ENCODE measurements at regions not wholly inside any gene's neighbourhood (a gene's known extent, or its start where the extent isn't known, plus 50 kb on each side); places are given as distances from the start of the nearest gene placed in this dataset.

- no peak for DNase-seq
Measured at GRCh38 chr5:174312641-174313040, 267.1 kb downstream of the NSG2 start.

GRCh38 chr5:174313615-174314014, 268.1 kb downstream of the NSG2 start:
- DNase-seq: no peak

GRCh38 chr5:174314261-174314660, 268.8 kb downstream of the NSG2 start:
- no peak for DNase-seq

- DNase-seq: no peak
Measured at GRCh38 chr5:174315471-174315870, 270.0 kb downstream of the NSG2 start.

- no peak for DNase-seq
Measured at GRCh38 chr5:174315871-174316270, 270.4 kb downstream of the NSG2 start.

GRCh38 chr5:174316326-174316725, 270.8 kb downstream of the NSG2 start:
- no peak for DNase-seq

GRCh38 chr5:174317256-174317894, 271.9 kb downstream of the NSG2 start:
- no peak for DNase-seq

- no peak for DNase-seq
Measured at GRCh38 chr5:174318578-174318977, 273.1 kb downstream of the NSG2 start.

- no peak for DNase-seq
Measured at GRCh38 chr5:174319551-174319950, 274.0 kb downstream of the NSG2 start.

GRCh38 chr5:174320051-174320450, 274.5 kb downstream of the NSG2 start:
- DNase-seq: no peak

- no peak for DNase-seq
Measured at GRCh38 chr5:174323878-174324281, 278.4 kb downstream of the NSG2 start.

GRCh38 chr5:174324680-174325079, 279.2 kb downstream of the NSG2 start:
- DNase-seq: no peak

GRCh38 chr5:174325431-174325830, 279.9 kb downstream of the NSG2 start:
- no peak for DNase-seq

- DNase-seq: no peak
Measured at GRCh38 chr5:174325961-174326360, 280.5 kb downstream of the NSG2 start.

GRCh38 chr5:174326372-174326771, 280.9 kb downstream of the NSG2 start:
- DNase-seq: no peak

- DNase-seq: peak; percentile 21 to 26
Measured at GRCh38 chr5:174327317-174327864, 281.9 kb downstream of the NSG2 start.

- DNase-seq: no peak
Measured at GRCh38 chr5:174327896-174328295, 282.4 kb downstream of the NSG2 start.

- DNase-seq: no peak
Measured at GRCh38 chr5:174328631-174329299, 283.3 kb downstream of the NSG2 start.

GRCh38 chr5:174329738-174330137, 284.2 kb downstream of the NSG2 start:
- no peak for DNase-seq

- no peak for DNase-seq
Measured at GRCh38 chr5:174335682-174336364, 290.3 kb downstream of the NSG2 start.

GRCh38 chr5:174336479-174336878, 291.0 kb downstream of the NSG2 start:
- no peak for DNase-seq

- no peak for DNase-seq
Measured at GRCh38 chr5:174337276-174338184, 292.0 kb downstream of the NSG2 start.
